Stimulated activated effector memory CD8-positive, alpha-beta T cell treated with anti-CD3 and anti-CD28 coated beads, Interleukin-12 subunit alpha, Interleukin-12 subunit beta, amount 100 ng/mL, for 72 hours (primary cell): ENCODE measurements at regions not wholly inside any gene's neighbourhood (a gene's known extent, or its start where the extent isn't known, plus 50 kb on each side); places are given as distances from the start of the nearest gene placed in this dataset.
"Not testable (repeated sequence)": the region's sequence is repeated elsewhere in the genome, so short reads cannot be mapped to it uniquely, and the experiment has no call there.

Experiments used
- ATAC-seq: fragments of 150-1000 bp; cut with Tn5 transposase; 2 replicates; pipeline ENCODE4 v1.10.0; 2021
- DNase-seq, 2 donors: peaks; one replicate each; pipeline ENCODE4 v3.0.0; 2021 to 2022; ENCODE audit warnings: low spot score in 2 of 2
- H3K27ac Mint-ChIP-seq: one replicate; pipeline ENCODE4 v1.8.0; 2022; ENCODE audit warnings: mild to moderate bottlenecking, mixed read lengths
- H3K36me3 Mint-ChIP-seq: one replicate; pipeline ENCODE4 v1.8.0; 2022; ENCODE audit warnings: mild to moderate bottlenecking, mixed read lengths
- H3K4me1 Mint-ChIP-seq: one replicate; pipeline ENCODE4 v1.8.0; 2022; ENCODE audit warnings: mixed read lengths
- H3K4me3 Mint-ChIP-seq: one replicate; pipeline ENCODE4 v1.8.0; 2022; ENCODE audit warnings: mild to moderate bottlenecking, mixed read lengths
- H3K9me3 Mint-ChIP-seq: one replicate; pipeline ENCODE4 v1.8.0; 2022; ENCODE audit warnings: mixed read lengths

DNA sequence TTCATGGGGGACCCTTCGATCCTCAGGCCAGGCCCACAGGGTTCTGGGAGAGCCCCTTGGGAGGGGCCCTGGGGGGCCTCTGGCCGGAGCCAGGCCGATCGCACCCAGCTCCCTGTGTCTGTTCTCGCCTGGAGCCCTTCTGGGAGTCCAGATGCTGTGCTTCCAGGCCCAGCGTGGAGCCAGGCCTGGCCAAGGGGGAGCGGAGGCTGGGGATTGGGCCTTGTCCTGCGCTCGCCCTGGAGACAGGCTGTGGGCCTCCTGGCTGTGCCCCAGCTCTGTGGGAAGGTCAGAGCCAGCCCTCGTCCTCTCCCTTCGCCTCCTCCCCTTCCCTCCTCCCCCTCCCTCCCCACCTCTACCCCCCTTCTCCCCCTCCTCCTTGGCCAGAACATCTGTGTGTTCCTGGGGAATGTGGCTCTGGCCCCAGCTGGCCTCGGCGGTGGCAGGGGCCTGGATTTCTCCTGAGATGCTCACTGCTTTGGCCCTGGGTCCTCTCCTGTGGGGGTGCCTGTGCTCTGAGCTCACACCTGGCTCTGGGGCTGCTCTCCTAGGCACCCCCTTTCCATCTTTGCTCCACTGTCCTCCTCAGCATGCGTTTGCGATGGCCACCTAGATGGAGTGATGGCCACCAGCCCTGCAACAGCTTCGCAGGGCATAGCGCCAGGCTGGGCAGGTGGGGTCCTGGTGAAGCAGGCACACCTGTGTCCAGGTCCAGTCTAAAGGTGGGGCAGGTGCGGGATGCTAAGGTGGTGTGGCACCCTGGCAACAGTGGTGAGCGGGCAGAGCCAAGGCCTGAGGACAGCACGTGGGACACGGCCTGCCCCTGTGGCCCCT lies 90.6 kb upstream of the CIBAR2 start:
- ATAC-seq (peak; percentile 27), DNase-seq (no peak)
- no peaks in the 10 kb centered on the region for H3K4me1 Mint-ChIP-seq
- no peak overlapping the region for H3K4me3 Mint-ChIP-seq
- H3K36me3 Mint-ChIP-seq = no peaks in the 10 kb centered on the region
- H3K27ac Mint-ChIP-seq = no peak overlapping the region
- no peaks in the 10 kb centered on the region for H3K9me3 Mint-ChIP-seq

DNA sequence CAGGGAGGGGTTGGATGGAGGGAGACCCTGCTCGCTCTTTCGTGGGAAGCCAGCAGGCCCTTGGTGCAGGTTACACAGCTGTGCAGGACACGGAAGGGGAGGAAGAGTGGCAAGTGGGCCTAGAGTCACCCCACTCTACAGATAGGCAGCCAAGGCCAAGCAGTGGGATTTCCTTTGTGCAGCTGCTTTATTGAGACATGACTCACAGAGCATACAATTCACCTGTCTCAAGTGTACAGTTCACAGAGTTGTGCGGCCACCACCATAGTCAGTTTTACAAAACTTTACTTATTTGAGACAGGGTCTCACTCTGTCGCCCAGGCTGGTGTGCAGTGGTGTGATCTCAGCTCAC lies 91.2 kb upstream of the CIBAR2 start:
- H3K9me3 Mint-ChIP-seq = no peaks in the 10 kb centered on the region
- H3K36me3 Mint-ChIP-seq = no peaks in the 10 kb centered on the region
- H3K27ac Mint-ChIP-seq = no peak overlapping the region
- ATAC-seq (no peak), DNase-seq (no peak)
- no peaks in the 10 kb centered on the region for H3K4me1 Mint-ChIP-seq
- H3K4me3 Mint-ChIP-seq = no peak overlapping the region

DNA sequence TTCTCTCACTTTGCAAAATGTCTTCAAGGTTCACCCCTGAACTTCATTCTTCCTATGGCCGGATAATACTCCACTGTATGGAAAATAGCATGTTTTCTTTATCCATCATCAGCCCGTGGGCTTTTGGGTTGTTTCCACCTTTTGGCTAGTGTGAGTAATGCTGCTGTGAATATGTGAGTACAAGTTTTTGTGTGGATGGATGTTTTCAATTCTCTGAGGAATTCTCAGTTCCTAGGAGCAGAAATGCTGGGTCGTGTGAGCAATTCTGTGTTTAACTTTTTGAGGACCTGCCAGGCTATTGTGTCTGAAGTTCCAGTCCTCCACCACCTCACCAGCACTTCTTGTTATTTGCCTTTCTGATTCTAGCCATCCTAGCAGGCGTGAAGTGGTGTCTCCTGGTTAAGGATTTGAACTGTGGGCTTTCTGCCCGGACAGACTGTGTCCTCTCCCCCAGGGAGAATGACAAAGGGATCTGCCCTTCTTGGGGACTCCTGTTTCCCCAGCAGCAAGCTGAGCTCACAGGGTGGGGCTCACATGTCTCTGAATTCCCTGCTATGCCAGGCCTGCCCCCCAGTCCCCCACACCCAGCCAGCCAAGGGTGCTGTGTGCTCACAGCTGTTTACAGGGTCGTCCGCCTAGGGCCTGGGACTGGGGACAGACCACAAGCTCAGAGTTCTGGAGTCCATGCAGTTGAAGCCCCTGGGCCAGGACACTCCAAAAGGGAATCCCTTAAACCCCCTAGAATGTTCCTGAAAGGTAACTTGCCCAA lies 92.2 kb upstream of the CIBAR2 start:
- no peak for ATAC-seq
- no peaks in the 10 kb centered on the region for H3K4me1 Mint-ChIP-seq
- H3K9me3 Mint-ChIP-seq = no peaks in the 10 kb centered on the region
- no peak overlapping the region for H3K4me3 Mint-ChIP-seq
- H3K27ac Mint-ChIP-seq = no peak overlapping the region
- no peaks in the 10 kb centered on the region for H3K36me3 Mint-ChIP-seq
- DNase-seq = no peak

DNA sequence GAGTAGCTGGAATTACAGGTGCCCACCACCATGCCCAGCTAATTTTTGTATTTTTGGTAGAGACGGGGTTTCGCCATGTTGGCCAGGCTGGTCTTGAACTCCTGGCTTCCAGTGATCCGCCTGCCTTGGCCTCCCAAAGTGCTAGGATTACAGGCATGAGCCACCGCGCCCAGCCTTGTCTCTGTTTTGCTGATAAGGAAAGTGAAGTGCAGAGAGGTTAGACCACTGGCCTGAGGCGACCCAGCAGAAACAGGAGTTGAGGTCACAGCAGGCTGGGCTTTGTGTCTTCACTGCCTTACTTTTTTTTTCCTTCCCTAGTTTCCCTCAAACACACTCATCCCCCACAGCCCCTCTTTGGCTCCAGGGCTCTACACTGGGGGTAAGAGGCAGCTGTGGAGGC lies 93.0 kb upstream of the CIBAR2 start:
- H3K4me3 Mint-ChIP-seq, H3K27ac Mint-ChIP-seq, H3K36me3 Mint-ChIP-seq, DNase-seq, H3K9me3 Mint-ChIP-seq, ATAC-seq, H3K4me1 Mint-ChIP-seq: not testable (repeated sequence)

DNA sequence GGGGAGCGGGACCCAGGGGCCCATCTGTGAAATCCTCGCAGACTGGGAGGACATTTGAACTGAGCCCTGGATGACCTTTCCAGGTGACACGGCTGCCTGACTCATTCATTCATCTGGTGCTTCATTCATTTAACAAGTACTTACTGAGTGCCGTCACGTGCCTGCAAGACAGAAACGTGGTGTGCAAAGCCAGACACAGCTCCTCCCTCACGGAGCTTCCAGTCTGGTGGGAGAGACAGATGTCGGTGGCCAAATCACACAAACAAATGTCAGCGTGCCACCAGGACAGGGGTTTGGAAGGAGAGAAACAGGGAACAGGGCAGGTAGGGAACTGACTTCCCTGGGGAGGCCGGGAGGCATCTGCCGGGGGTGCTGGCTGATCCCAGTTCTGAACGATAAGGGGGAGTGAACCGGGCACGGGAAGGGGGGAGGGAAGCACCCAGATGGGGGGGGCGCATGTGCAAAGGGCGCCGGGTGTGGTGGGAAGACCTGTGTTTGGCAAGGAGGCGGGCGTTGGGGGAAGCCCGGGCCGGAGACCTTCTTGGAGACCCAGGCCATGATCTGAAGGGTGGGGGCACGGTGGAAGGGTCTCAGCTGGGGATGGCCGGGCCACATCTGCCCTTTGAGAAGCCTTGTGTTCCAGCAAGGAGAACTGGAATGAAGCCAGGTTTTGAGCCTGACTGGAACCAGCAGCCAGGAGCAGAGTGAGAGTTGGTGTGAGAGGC lies 93.6 kb upstream of the CIBAR2 start:
- no peak for DNase-seq
- H3K27ac Mint-ChIP-seq = no peak overlapping the region
- no peaks in the 10 kb centered on the region for H3K9me3 Mint-ChIP-seq
- no peak for ATAC-seq
- no peaks in the 10 kb centered on the region for H3K4me1 Mint-ChIP-seq
- no peaks in the 10 kb centered on the region for H3K36me3 Mint-ChIP-seq
- no peak overlapping the region for H3K4me3 Mint-ChIP-seq

DNA sequence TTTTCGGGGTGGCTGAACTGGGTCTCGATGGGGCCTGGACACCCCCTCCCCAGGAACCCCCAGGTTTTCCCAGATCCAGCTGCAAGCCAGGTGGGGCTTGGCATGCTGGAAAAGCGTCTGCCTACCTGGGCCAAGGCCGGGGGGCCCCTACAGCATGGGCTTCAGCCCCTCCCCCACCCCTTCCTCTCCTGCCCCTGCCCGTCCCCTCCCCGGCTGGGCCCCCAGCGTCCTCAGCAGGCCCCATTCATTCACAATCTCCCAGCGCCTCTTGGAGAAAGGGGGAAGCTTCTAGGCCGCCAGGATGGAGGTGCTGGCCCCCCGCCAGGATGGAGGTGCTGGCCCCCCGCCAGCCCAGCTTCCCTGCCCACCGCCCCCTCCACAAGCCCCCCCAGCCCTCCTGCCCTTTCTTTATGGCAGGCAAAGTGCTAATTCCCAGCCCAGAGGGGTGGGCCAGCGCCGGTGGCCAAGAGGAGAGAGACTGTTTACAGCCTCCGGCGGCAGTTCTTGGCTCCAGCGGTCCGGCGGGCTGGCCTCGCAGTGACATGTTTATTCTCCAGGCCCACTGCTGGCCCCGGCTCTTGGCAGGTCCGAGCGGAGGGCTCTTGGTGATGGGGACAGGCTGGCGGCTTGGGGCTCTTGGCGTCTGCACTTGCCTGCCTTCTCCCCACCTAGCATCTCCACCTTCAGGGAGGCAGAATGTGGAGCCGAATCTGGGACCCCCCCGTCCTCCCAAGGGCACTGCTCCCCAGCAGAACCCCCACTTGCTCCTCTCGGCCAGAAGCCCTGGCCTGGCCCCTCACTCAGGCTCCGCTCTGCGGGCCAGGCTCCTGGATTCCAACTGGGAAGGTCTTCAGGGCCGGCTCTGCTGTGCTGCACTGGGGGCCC lies 94.4 kb upstream of the CIBAR2 start:
- Mint-ChIP-seq H3K36me3 (no peaks in the 10 kb centered on the region), H3K4me3 (no peak overlapping the region), H3K9me3 (no peaks in the 10 kb centered on the region), H3K4me1 (no peaks in the 10 kb centered on the region), H3K27ac (no peak overlapping the region)
- DNase-seq (no peak), ATAC-seq (no peak)

DNA sequence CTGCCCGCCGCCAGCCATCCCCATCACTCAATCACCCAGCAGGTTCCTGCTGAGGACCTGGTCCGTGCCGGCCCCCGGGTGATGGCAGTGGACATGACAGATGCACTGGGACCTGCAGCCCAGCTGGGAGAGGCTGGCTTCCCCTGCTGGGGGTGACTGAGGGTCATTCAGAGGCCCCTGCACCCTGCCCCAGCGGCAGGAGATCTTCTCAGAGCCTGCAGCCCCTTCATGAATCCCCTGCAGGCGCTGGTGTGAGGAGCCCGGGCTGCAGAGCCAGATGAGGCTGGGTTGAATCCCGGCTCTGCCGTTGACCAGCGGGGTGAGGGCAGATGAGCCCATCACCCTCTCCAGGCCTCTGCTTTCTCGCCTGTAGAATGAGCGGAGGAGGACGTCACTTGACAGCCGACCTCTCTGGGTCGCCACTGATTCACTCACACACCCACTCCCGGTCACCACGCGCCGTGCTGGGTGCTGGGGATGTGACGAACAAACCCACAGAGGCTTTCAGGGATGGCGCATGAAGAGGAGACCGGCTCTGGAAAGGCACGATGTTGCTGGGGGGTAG lies 95.2 kb upstream of the CIBAR2 start:
- H3K27ac Mint-ChIP-seq = no peak overlapping the region
- no peak overlapping the region for H3K4me3 Mint-ChIP-seq
- ATAC-seq (no peak), DNase-seq (no peak)
- H3K4me1 Mint-ChIP-seq = no peaks in the 10 kb centered on the region
- no peaks in the 10 kb centered on the region for H3K9me3 Mint-ChIP-seq
- H3K36me3 Mint-ChIP-seq = no peaks in the 10 kb centered on the region

DNA sequence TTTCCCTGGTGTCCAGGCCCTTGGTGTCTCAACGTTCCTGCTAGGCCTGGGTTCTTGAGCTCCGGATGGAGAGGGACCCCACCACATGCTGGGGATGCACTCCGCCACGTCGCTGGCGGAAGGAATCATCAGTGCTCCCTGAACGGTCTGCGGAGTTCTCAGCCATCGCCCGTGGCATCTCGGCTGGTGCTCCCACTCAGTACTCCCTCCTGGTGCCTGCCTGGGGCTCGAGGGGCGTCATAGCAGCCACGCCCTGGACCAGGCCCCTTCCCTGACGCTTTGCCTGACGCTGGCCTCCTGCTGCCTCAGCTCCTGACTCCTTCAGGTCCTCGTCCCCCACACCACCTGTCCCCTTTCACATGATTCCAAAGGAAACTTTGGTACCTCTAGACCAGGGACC lies 95.9 kb upstream of the CIBAR2 start:
- ATAC-seq = no peak
- H3K9me3 Mint-ChIP-seq = no peaks in the 10 kb centered on the region
- H3K4me3 Mint-ChIP-seq = no peak overlapping the region
- H3K4me1 Mint-ChIP-seq = no peaks in the 10 kb centered on the region
- no peaks in the 10 kb centered on the region for H3K36me3 Mint-ChIP-seq
- no peak for DNase-seq
- no peak overlapping the region for H3K27ac Mint-ChIP-seq

DNA sequence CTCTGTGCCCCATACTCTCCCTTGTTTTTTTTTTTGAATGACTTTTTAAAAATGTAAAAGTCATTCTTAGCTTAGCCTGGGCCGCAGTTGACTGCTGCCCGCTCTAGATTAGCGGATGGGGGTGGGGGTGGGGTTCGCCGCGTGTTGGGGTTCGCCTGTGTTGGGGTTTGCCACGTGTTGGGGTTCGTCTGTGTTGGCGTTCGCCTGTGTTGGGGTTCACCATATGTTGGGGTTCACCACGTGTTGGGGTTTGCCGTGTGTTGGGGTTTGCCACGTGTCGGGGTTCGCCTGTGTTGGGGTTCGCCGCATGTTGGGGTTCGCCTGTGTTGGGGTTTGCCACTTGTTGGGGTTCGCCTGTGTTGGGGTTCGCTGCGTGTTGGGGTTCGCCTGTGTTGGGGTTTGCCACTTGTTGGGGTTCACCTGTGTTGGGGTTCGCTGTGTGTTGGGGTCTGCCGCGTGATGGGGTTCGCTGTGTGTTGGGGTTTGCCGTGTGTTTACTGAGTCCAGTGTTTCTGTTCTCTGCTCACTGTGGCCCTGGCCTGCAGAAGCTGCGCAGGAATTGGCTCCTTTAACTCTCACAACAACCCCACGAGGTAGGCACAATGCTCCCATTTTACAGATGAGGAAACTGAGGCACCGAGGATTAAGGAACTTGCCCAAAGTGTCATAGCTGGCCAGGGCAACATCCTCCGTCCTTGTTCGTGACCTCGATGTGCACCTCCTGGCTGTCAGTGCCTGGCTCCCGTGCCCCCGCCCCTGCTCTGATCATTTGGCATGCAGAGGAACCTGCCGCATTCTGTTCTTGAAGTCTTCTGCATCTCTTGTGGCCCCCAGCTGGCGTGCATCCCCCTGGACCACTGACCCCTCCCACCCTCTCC lies 96.6 kb upstream of the CIBAR2 start:
- H3K9me3 Mint-ChIP-seq = no peaks in the 10 kb centered on the region
- DNase-seq (no peak), ATAC-seq (no peak)
- no peaks in the 10 kb centered on the region for H3K4me1 Mint-ChIP-seq
- no peak overlapping the region for H3K4me3 Mint-ChIP-seq
- no peak overlapping the region for H3K27ac Mint-ChIP-seq
- no peaks in the 10 kb centered on the region for H3K36me3 Mint-ChIP-seq

DNA sequence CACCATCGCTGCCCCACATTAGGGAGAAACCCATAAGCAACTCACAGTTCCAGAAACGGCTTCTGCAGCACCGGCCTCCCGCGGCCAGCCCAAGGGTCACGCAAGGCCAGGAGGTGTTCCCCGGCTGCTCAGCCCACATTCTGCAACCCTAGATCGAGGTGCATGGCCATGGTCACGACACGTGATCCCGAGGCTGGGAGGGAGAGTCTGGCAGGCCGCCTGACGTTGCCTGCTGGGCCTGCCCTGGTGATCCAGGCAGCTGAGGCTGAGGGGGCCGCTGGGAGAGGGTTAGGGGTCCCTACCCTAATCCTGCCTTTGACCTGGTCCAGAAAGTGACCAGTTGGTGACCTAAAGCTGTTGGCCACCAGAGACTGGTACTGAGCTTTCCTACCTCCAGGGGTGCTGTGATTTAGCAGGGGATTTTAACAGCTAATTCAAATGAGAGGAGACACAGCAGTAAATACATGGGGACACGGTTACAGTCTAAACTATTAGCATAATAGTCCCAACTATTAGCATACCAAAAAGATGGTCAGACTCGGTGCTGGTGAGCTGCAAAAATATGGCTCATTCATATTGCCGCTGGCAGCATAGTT lies 97.4 kb upstream of the CIBAR2 start:
- no peaks in the 10 kb centered on the region for H3K9me3 Mint-ChIP-seq
- no peaks in the 10 kb centered on the region for H3K4me1 Mint-ChIP-seq
- no peak overlapping the region for H3K4me3 Mint-ChIP-seq
- DNase-seq (no peak), ATAC-seq (no peak)
- H3K36me3 Mint-ChIP-seq = no peaks in the 10 kb centered on the region
- no peak overlapping the region for H3K27ac Mint-ChIP-seq

DNA sequence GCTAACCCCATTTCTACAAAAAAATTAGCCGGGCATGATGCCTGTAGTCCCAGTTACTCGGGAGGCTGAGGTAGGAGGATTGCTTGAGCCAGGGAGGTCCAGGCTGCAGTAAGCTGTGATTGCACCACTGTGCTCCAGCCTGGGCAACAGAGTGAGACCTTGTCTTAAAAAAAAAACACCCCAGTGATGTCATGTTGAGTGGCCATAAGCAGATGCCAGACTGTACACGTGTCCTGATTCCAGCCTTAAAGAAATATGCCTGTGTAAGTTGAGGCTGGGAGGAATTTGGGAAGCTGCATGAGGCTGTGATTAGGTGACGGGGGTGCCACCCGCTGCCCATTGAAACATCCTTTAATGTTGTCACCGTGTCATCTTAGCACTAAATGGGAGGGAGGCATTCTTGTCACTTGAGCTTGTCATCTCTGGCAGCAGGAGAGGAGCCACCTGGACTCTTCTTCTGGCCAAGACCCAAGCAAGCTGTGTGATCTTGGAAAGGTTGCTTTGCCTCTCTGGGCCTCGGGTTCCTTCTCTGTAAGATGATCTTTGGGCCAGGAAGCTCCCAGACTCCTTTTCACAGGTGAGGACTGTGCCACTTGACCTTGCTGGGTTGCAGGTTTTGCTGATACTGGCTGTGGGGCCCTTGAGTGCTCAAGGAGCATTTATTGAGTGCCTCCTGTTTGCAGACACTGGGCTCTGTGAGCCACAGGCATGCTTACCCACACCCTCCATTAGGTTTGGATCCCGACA lies 98.3 kb upstream of the CIBAR2 start:
- DNase-seq (no peak), ATAC-seq (no peak)
- H3K36me3 Mint-ChIP-seq = no peaks in the 10 kb centered on the region
- no peaks in the 10 kb centered on the region for H3K9me3 Mint-ChIP-seq
- no peak overlapping the region for H3K4me3 Mint-ChIP-seq
- no peaks in the 10 kb centered on the region for H3K4me1 Mint-ChIP-seq
- no peak overlapping the region for H3K27ac Mint-ChIP-seq

DNA sequence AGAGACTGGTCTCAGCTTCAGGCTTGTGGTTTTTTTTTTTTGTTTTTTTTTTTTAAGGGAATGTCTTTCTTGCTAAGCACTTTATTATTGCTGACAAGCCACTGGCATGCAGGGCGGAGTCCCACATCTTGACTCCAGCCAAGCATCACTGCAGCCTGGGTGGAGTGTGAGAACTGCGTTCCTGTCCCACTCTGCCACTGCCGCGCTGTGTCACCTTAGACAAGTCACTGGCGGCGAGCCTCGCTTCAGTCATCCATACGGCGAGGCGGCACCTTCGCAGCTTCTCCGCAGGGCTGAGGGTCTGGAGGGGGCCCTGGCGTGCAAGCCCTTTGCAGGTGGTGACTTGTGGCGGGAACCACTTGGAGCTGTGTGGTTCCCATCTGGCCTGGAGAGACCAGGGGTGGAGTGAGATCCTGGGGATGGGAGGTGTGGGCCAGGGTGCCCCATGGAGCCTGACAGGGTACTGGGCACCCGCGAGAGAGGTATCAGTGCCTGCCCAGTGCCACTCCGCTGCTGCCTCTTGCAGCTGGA lies 99.1 kb upstream of the CIBAR2 start:
- DNase-seq (no peak), ATAC-seq (no peak)
- no peaks in the 10 kb centered on the region for H3K36me3 Mint-ChIP-seq
- no peak overlapping the region for H3K27ac Mint-ChIP-seq
- H3K9me3 Mint-ChIP-seq = no peaks in the 10 kb centered on the region
- H3K4me1 Mint-ChIP-seq = no peaks in the 10 kb centered on the region
- H3K4me3 Mint-ChIP-seq = no peak overlapping the region
